HCT116 (cell line): ENCODE measurements at regions not wholly inside any gene's neighbourhood (a gene's known extent, or its start where the extent isn't known, plus 50 kb on each side); places are given as distances from the start of the nearest gene placed in this dataset.

ENCODE experiments used
- ATAC-seq: fragments of 200-7000 bp; cut with Tn5 transposase; 2 replicates; pipeline ENCODE4 v1.9.1; 2020; ENCODE audit warnings: mild to moderate bottlenecking, moderate library complexity
- BruUV-seq: library from RNA; stranded (reverse); fragments of 400-500 nt; replicated peaks from 2 replicates; lab custom pipeline; 2021; lab: Mats Ljungman, UMichigan
- CTCF ChIA-PET: fragments of 300-600 bp; sonication (Branson Sonifier 250); formaldehyde crosslinking; loops from one replicate; lab custom pipeline; 2021; ENCODE audit warnings: antibody characterized with exemption; lab: Charles Lee
- POLR2A ChIA-PET: fragments of 300-600, 350-600 bp; sonication (Branson Sonifier 250); formaldehyde crosslinking; loops from one replicate; lab custom pipeline; 2021; ENCODE audit warnings: antibody characterized with exemption; lab: Charles Lee
- RAD21 ChIA-PET, 2 experiments: fragments of 300-600 bp; sonication (Branson Sonifier 250); formaldehyde crosslinking; loops; one replicate each; lab custom pipeline; 2023; ENCODE audit warnings: low total read pairs in 2 of 2; ENCODE audit not compliant: uncharacterized antibody in 2 of 2, unreplicated experiment in 2 of 2, low non-redundant PET in 1 of 2; lab: Charles Lee
- DNase-seq: peaks from one replicate; pipeline ENCODE4 v3.0.0-alpha.2; 2010; ENCODE audit warnings: low read depth, low spot score
- H2AFZ ChIP-seq: fragments of 200-600 bp; shearing (Covaris generic), sonication (generic); 2 replicates; pipeline ENCODE4 v1.6.1; 2017; ENCODE audit warnings: low read depth, mixed run types, mixed read lengths, antibody characterized with exemption, low read length; ENCODE audit not compliant: poor library complexity, severe bottlenecking
- H3K27ac ChIP-seq: 2 replicates; pipeline ENCODE4 v1.5.1; 2012; ENCODE audit warnings: low read depth, low read length
- H3K27me3 ChIP-seq: fragments of 200-600 bp; sonication (generic); 2 replicates; pipeline ENCODE4 v1.6.1; 2016; ENCODE audit warnings: mixed run types, low read length, mixed read lengths; ENCODE audit not compliant: insufficient read depth
- H3K36me3 ChIP-seq, 2 experiments: fragments of 200-500 bp in 1 of 2; fragments of 200-600 bp in 1 of 2; sonication (Bioruptor generic) in 1 of 2; sonication (generic) in 1 of 2; 2 replicates each; pipeline versions ENCODE4 v1.5.1 to v1.6.1; 2014 to 2016; ENCODE audit warnings: low read length in 2 of 2, inconsistent platforms in 1 of 2, mixed read lengths in 1 of 2, mixed run types in 1 of 2; ENCODE audit not compliant: insufficient read depth in 2 of 2, control insufficient read depth in 1 of 2
- H3K4me1 ChIP-seq, 2 experiments: fragments of 200-600 bp in 1 of 2; sonication (generic) in 1 of 2; 2 replicates each; pipeline versions ENCODE4 v1.5.1 to v1.6.1; 2012 to 2017; ENCODE audit warnings: low read length in 2 of 2, inconsistent platforms in 1 of 2, mild to moderate bottlenecking in 1 of 2, mixed read lengths in 1 of 2, mixed run types in 1 of 2, moderate library complexity in 1 of 2; ENCODE audit not compliant: insufficient read depth in 2 of 2, control insufficient read depth in 1 of 2
- H3K4me2 ChIP-seq: fragments of 200-600 bp; sonication (generic); 2 replicates; pipeline ENCODE4 v1.6.1; 2017; ENCODE audit warnings: mixed run types, low read length, mixed read lengths
- H3K4me3 ChIP-seq, 2 experiments: fragments of 200-600 bp in 1 of 2; sonication (generic) in 1 of 2; replicated peaks in 1 of 2; 2 replicates each; pipeline ENCODE4 v1.5.1; 2011 to 2016; ENCODE audit warnings: low read length in 2 of 2, control low read depth in 1 of 2, low read depth in 1 of 2, mild to moderate bottlenecking in 1 of 2, mixed read lengths in 1 of 2, mixed run types in 1 of 2
- H3K79me2 ChIP-seq: fragments of 200-600 bp; sonication (generic); 2 replicates; pipeline ENCODE4 v1.6.1; 2017; ENCODE audit warnings: mild to moderate bottlenecking, mixed run types, low read length, moderate library complexity, mixed read lengths; ENCODE audit not compliant: insufficient read depth
- H3K9ac ChIP-seq: fragments of 200-600 bp; sonication (generic); 2 replicates; pipeline ENCODE4 v1.6.1; 2016; ENCODE audit warnings: low read length, mixed read lengths
- H3K9me2 ChIP-seq: fragments of 200-600 bp; sonication (generic), shearing (Covaris generic); 2 replicates; pipeline ENCODE4 v1.6.1; 2017; ENCODE audit warnings: mixed run types, mild to moderate bottlenecking, moderate library complexity; ENCODE audit not compliant: insufficient read depth
- H3K9me3 ChIP-seq, 2 experiments: fragments of 200-500 bp in 1 of 2; fragments of 200-600 bp in 1 of 2; sonication (Bioruptor generic) in 1 of 2; sonication (generic) in 1 of 2; 2 replicates each; pipeline ENCODE4 v1.6.1; 2014 to 2017; ENCODE audit warnings: low read length in 2 of 2, mixed read lengths in 2 of 2, inconsistent platforms in 1 of 2, low read depth in 1 of 2, mild to moderate bottlenecking in 1 of 2, mixed run types in 1 of 2, moderate library complexity in 1 of 2; ENCODE audit not compliant: control insufficient read depth in 1 of 2, insufficient read depth in 1 of 2
- H4K20me1 ChIP-seq: fragments of 200-600 bp; sonication (generic), shearing (Covaris generic); 2 replicates; pipeline ENCODE4 v1.6.1; 2017; ENCODE audit warnings: mixed run types, mild to moderate bottlenecking, moderate library complexity; ENCODE audit not compliant: insufficient read depth
- CBX3 ChIP-seq: IDR thresholded peaks from 2 replicates; pipeline ENCODE4 v1.6.1; 2012; ENCODE audit warnings: low read depth
- CEBPB ChIP-seq: IDR thresholded peaks from 2 replicates; pipeline ENCODE4 v1.6.1; 2012; ENCODE audit warnings: low read depth
- ELF1 ChIP-seq: IDR thresholded peaks from 2 replicates; pipeline ENCODE4 v1.6.1; 2012; ENCODE audit warnings: low read depth, borderline replicate concordance
- EZH2 ChIP-seq: fragments of 200-600 bp; sonication (generic); IDR thresholded peaks from 2 replicates; pipeline ENCODE4 v1.6.1; 2017; ENCODE audit warnings: antibody characterized with exemption, mixed run types
- EZH2phosphoT487 ChIP-seq: fragments of 200-600 bp; IDR thresholded peaks from 2 replicates; pipeline ENCODE4 v1.6.1; 2018; ENCODE audit warnings: antibody characterized with exemption, borderline replicate concordance
- FOSL1 ChIP-seq: IDR thresholded peaks from 2 replicates; pipeline ENCODE4 v1.6.1; 2012; ENCODE audit warnings: low read depth
- JUND ChIP-seq: IDR thresholded peaks from 2 replicates; pipeline ENCODE4 v1.6.1; 2012
- POLR2AphosphoS5 ChIP-seq: IDR thresholded peaks from 2 replicates; pipeline ENCODE4 v1.6.1; 2011; ENCODE audit warnings: mild to moderate bottlenecking, low read depth, low read length, moderate library complexity
- REST ChIP-seq: IDR thresholded peaks from 2 replicates; pipeline ENCODE4 v1.6.1; 2012; ENCODE audit warnings: low read depth
- SIN3A ChIP-seq: IDR thresholded peaks from 2 replicates; pipeline ENCODE4 v1.6.1; 2012; ENCODE audit warnings: low read depth
- SP1 ChIP-seq: IDR thresholded peaks from 2 replicates; pipeline ENCODE4 v1.6.1; 2012; ENCODE audit warnings: low read depth
- SRF ChIP-seq: IDR thresholded peaks from 2 replicates; pipeline ENCODE4 v1.6.1; 2012; ENCODE audit warnings: low read depth
- YY1 ChIP-seq: IDR thresholded peaks from 2 replicates; pipeline ENCODE4 v1.6.1; 2011; ENCODE audit warnings: low read length, low read depth, moderate library complexity, mild to moderate bottlenecking; ENCODE audit not compliant: insufficient replicate concordance; ENCODE audit errors: extremely low read depth
- ZNF274 ChIP-seq: fragments of 200-500 bp; sonication (Bioruptor generic); IDR thresholded peaks from 2 replicates; pipeline ENCODE4 v1.6.1; 2014; ENCODE audit warnings: mild to moderate bottlenecking, low read depth, low read length, inconsistent platforms
- intact Hi-C: fragments of 100-400 bp; cut with micrococcal nuclease; formaldehyde crosslinking; loops from 2 replicates; pipeline ENCODE4 v1.10.0; 2022
- TF ChIP-seq, protein P1 (sequence below): IDR thresholded peaks from 2 replicates; pipeline ENCODE4 v1.6.1; 2012

DNA sequence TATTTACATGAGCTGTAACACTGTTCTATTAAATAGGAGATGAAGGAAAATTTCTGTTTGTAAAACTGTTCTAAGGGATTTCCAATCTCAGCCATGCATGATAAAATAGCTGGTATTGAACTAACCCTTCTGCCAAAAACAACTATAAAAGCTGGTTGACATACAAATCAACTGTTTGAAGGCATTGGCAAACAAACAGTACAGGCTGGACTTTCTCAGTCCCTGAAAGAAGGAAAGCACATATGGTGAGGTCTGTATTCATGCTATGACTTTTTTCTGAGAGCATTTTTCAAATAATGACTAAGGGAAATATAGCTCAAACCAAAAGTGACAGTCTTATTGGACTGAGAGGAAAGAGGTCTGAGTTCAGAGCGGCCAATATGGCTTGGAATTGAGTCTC, 117.0 kb upstream of the CCDC54 start:
- DNase-seq = no peak

DNA sequence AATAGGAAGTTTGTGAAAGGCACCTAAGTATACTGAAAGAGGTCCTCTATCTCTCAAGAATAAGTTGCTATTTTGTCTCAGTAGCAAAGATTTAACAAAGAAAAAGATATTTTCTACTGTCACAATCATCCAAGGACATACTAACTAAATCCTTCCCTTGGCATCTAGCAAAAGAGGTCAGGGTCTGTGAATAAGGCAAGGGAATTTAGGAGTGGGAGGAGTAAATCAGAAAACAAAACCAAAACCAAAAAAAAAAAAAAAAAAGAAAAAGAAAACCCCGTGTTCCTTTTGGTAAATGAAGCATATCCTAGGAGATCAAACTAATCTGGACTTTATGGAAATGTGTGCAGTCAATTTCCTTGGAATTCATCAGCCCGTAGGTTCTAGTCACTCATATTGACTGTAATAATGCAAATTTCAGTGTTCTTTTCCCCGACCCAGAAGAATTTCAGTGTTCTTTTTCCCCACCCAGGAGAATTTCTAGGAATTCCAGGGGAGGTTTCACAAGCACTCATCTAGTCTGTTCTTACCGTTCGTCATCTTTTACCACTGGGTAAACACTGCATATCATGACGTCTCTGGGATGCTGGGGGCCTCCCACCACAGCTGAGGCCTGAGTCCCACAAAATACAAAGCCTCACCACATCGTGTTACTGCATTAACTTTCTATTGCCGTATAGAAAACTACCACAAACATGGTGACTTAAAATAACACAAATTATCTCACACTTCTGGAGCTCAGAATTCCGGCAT, 113.8 kb upstream of the CCDC54 start:
- H3K9me2 ChIP-seq = no peaks in the 10 kb centered on the region
- H3K9me3 ChIP-seq = no peaks in the 10 kb centered on the region
- ChIA-PET POLR2A (no interaction called here), CTCF (no interaction called here), RAD21 (no interaction called here)
- TF ChIP-seq SIN3A (no peak), ZNF274 (no peak), POLR2AphosphoS5 (no peak), ELF1 (no peak), CEBPB (no peak), YY1 (no peak), JUND (no peak), SP1 (no peak), REST (no peak), EZH2 (no peak), FOSL1 (no peak)
- TF ChIP-seq, protein P1, sequence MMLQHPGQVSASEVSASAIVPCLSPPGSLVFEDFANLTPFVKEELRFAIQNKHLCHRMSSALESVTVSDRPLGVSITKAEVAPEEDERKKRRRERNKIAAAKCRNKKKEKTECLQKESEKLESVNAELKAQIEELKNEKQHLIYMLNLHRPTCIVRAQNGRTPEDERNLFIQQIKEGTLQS = no peak
- no peaks in the 10 kb centered on the region for H4K20me1 ChIP-seq
- no peaks in the 10 kb centered on the region for H3K79me2 ChIP-seq
- no peak overlapping the region for H2AFZ ChIP-seq
- no peak overlapping the region for H3K4me3 ChIP-seq
- no peak overlapping the region for H3K9ac ChIP-seq
- no peaks in the 10 kb centered on the region for H3K27me3 ChIP-seq
- no peak overlapping the region for H3K4me2 ChIP-seq
- no peaks in the 10 kb centered on the region for H3K4me1 ChIP-seq
- intact Hi-C loops = no loop called here
- ATAC-seq = no peak
- BruUV-seq = no TSS peak
- no peaks in the 10 kb centered on the region for H3K36me3 ChIP-seq
- no peak overlapping the region for H3K27ac ChIP-seq
- no peak for DNase-seq

More for the DNA sequence above, 117.0 kb upstream of the CCDC54 start:
- TF ChIP-seq SRF (no peak), CEBPB (no peak), EZH2phosphoT487 (no peak), CBX3 (no peak)
- TF ChIP-seq, all 23 proteins: peak for 0
- Histone ChIP-seq H3K4me1 (no peaks in the 10 kb centered on the region), H3K4me2 (no peak overlapping the region), H4K20me1 (no peaks in the 10 kb centered on the region), H3K4me3 (no peak overlapping the region), H3K27me3 (no peaks in the 10 kb centered on the region), H3K79me2 (no peaks in the 10 kb centered on the region), H2AFZ (no peak overlapping the region), H3K9me2 (no peaks in the 10 kb centered on the region), H3K9me3 (no peaks in the 10 kb centered on the region), H3K27ac (no peak overlapping the region), H3K36me3 (no peaks in the 10 kb centered on the region), H3K9ac (no peak overlapping the region)
- ChIA-PET CTCF (interaction anchor here (0.9 to 1.0 kb wide), 2 partner anchors 11 to 170 kb away, joined by 3 to 4 read pairs; no protein-coding TSS in a partner anchor), POLR2A (no interaction called here), RAD21 (no interaction called here)
- BruUV-seq = no TSS peak
- no peak for ATAC-seq
- intact Hi-C loops = no loop called here
